ENCODE measurements at regions not wholly inside any gene's neighbourhood (a gene's known extent, or its start where the extent isn't known, plus 50 kb on each side); places are given as distances from the start of the nearest gene placed in this dataset.

GRCh38 chr21:20272791-20273362 is 725.3 kb upstream of the NCAM2 start:
- H3K79me2 ChIP-seq (ENCODE audit: control insufficient read depth, insufficient read depth, low read length): no peaks in the 10 kb centered on the region
- dilution Hi-C loops (cut with MboI; ENCODE audit: extremely low pct_ligation_motif_present, low sequenced_read_pairs) (no loop called here), intact Hi-C loops (cut with micrococcal nuclease) (no loop called here)
- H3K4me2 ChIP-seq (ENCODE audit: insufficient read depth, low read length): no peak overlapping the region
- TF ChIP-seq POLR2A (IDR thresholded peaks at IDR 0.05; ENCODE audit: low read depth, low read length): no peak
- TF ChIP-seq MAX (IDR thresholded peaks at IDR 0.05; ENCODE audit: insufficient read depth, insufficient read length): no peak
- TF ChIP-seq MYC (IDR thresholded peaks at IDR 0.05; ENCODE audit: low read depth, low read length): no peak
- TF ChIP-seq EZH2 (IDR thresholded peaks at IDR 0.05; ENCODE audit: borderline replicate concordance, low read depth, low read length, severe bottlenecking): no peak
- no peak for TF ChIP-seq POLR2AphosphoS5 (IDR thresholded peaks at IDR 0.05; ENCODE audit: insufficient read depth, low read depth, low read length)
- TF ChIP-seq JUN (IDR thresholded peaks at IDR 0.05; ENCODE audit: borderline replicate concordance, insufficient read depth, insufficient read length, low read depth): no peak
- TF ChIP-seq GATA2 (IDR thresholded peaks at IDR 0.05; ENCODE audit: insufficient read depth, insufficient read length, low read depth, low read length): no peak
- no peak for TF ChIP-seq FOS (IDR thresholded peaks at IDR 0.05; ENCODE audit: borderline replicate concordance, insufficient read depth, low read length)
- TF ChIP-seq, protein P1, sequence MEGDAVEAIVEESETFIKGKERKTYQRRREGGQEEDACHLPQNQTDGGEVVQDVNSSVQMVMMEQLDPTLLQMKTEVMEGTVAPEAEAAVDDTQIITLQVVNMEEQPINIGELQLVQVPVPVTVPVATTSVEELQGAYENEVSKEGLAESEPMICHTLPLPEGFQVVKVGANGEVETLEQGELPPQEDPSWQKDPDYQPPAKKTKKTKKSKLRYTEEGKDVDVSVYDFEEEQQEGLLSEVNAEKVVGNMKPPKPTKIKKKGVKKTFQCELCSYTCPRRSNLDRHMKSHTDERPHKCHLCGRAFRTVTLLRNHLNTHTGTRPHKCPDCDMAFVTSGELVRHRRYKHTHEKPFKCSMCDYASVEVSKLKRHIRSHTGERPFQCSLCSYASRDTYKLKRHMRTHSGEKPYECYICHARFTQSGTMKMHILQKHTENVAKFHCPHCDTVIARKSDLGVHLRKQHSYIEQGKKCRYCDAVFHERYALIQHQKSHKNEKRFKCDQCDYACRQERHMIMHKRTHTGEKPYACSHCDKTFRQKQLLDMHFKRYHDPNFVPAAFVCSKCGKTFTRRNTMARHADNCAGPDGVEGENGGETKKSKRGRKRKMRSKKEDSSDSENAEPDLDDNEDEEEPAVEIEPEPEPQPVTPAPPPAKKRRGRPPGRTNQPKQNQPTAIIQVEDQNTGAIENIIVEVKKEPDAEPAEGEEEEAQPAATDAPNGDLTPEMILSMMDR (IDR thresholded peaks at IDR 0.05; ENCODE audit: extremely low read depth in 1 of 2, insufficient read depth in 1 of 2, low read depth in 1 of 2, low read length in 2 of 2): no peak
- DNase-seq (ENCODE audit: low read depth, low spot score) (no peak), FAIRE-seq (no peak)
- no peaks in the 10 kb centered on the region for H3K4me1 ChIP-seq (ENCODE audit: control insufficient read depth, extremely low read depth, insufficient read depth, low read length)
- no peak overlapping the region for H3K4me3 ChIP-seq (replicated peaks in 1 of 3; ENCODE audit: insufficient read depth in 1 of 3, low read depth in 1 of 3, low read length in 3 of 3)
- no peak overlapping the region for H3K27ac ChIP-seq (ENCODE audit: insufficient read depth, low read depth, low read length)
- H3K9ac ChIP-seq (replicated peaks; ENCODE audit: extremely low read depth, insufficient read depth, low read length): no peak overlapping the region
- H3K36me3 ChIP-seq (ENCODE audit: control insufficient read depth in 2 of 2, extremely low read depth in 1 of 2, insufficient read depth in 2 of 2, low read length in 2 of 2): no peaks in the 10 kb centered on the region
- H3K27me3 ChIP-seq (ENCODE audit: control insufficient read depth in 2 of 2, insufficient read depth in 2 of 2, low read length in 2 of 2): no peaks in the 10 kb centered on the region
- BruUV-seq (replicated peaks): no TSS peak
- H3K9me1 ChIP-seq (replicated peaks; ENCODE audit: control insufficient read depth, extremely low read depth, insufficient read depth, low read length): no peaks in the 10 kb centered on the region
- H3K9me3 ChIP-seq (replicated peaks; ENCODE audit: control insufficient read depth, insufficient read depth, low read length): no peaks in the 10 kb centered on the region
- no peak overlapping the region for H2AFZ ChIP-seq (ENCODE audit: low read depth, low read length)
- no peaks in the 10 kb centered on the region for H4K20me1 ChIP-seq (replicated peaks; ENCODE audit: control insufficient read depth, extremely low read depth, insufficient read depth, low read length)
- CTCF ChIA-PET: no interaction called here
- POLR2A ChIA-PET: no interaction called here

Measured in endothelial cell of umbilical vein (primary cell).